Hepatocyte (in vitro differentiated cells): ENCODE measurements at regions not wholly inside any gene's neighbourhood (a gene's known extent, or its start where the extent isn't known, plus 50 kb on each side); places are given as distances from the start of the nearest gene placed in this dataset.

Experiments
- DNase-seq: peaks from one replicate; pipeline ENCODE4 v3.0.0-alpha.2; 2016; ENCODE audit warnings: low spot score
- H2AFZ ChIP-seq: fragments of 200-600 bp; sonication (generic); 2 replicates; pipeline ENCODE4 v1.6.0; 2016; ENCODE audit warnings: antibody characterized with exemption, mild to moderate bottlenecking
- H3K27ac ChIP-seq: fragments of 200-600 bp; sonication (generic); 2 replicates; pipeline ENCODE4 v1.5.1; 2016; ENCODE audit warnings: mild to moderate bottlenecking
- H3K27me3 ChIP-seq: fragments of 200-600 bp; sonication (generic); 2 replicates; pipeline ENCODE4 v1.6.1; 2016
- H3K36me3 ChIP-seq: fragments of 200-600 bp; sonication (generic); replicated peaks from 2 replicates; pipeline ENCODE4 v1.5.1; 2016; ENCODE audit warnings: low read depth; ENCODE audit not compliant: insufficient read depth
- H3K4me1 ChIP-seq: fragments of 200-600 bp; sonication (generic); 2 replicates; pipeline ENCODE4 v1.5.1; 2016; ENCODE audit warnings: mild to moderate bottlenecking, moderate library complexity; ENCODE audit not compliant: insufficient read depth
- H3K4me2 ChIP-seq: fragments of 200-600 bp; sonication (generic); 2 replicates; pipeline ENCODE4 v1.6.0; 2016
- H3K4me3 ChIP-seq: fragments of 200-600 bp; sonication (generic); 2 replicates; pipeline ENCODE4 v1.5.1; 2016; ENCODE audit warnings: mild to moderate bottlenecking
- H3K79me2 ChIP-seq: fragments of 200-600 bp; sonication (generic); 2 replicates; pipeline ENCODE4 v1.6.0; 2017; ENCODE audit warnings: mild to moderate bottlenecking
- H3K9me2 ChIP-seq: fragments of 200-600 bp; sonication (generic); replicated peaks from 2 replicates; pipeline ENCODE4 v1.6.0; 2017; ENCODE audit warnings: mild to moderate bottlenecking; ENCODE audit not compliant: insufficient read depth
- H3K9me3 ChIP-seq: fragments of 200-600 bp; sonication (generic); 2 replicates; pipeline ENCODE4 v1.5.1; 2016; ENCODE audit warnings: low read depth, mild to moderate bottlenecking
- H4K20me1 ChIP-seq: fragments of 200-600 bp; sonication (generic); 2 replicates; pipeline ENCODE4 v1.6.0; 2016; ENCODE audit warnings: mild to moderate bottlenecking; ENCODE audit not compliant: insufficient read depth, poor library complexity, severe bottlenecking
- CTCF ChIP-seq: fragments of 200-600 bp; sonication (generic); IDR thresholded peaks from 2 replicates; pipeline ENCODE4 v1.5.1; 2016; ENCODE audit warnings: antibody characterized with exemption, mild to moderate bottlenecking; ENCODE audit not compliant: poor library complexity
- EZH2 ChIP-seq: fragments of 200-600 bp; sonication (generic); IDR thresholded peaks from 2 replicates; pipeline ENCODE4 v1.6.1; 2016; ENCODE audit warnings: antibody characterized with exemption, mild to moderate bottlenecking, borderline replicate concordance
- EZH2phosphoT487 ChIP-seq: fragments of 200-600 bp; sonication (generic); IDR thresholded peaks from one replicate; pipeline ENCODE4 v1.6.1; 2018; ENCODE audit warnings: antibody characterized with exemption, mild to moderate bottlenecking, low read depth, moderate library complexity; ENCODE audit not compliant: unreplicated experiment, severe bottlenecking
- WGBS: methylation state at CpG from one replicate; pipeline ENCODE4 v1.1.6; 2016; ENCODE audit warnings: low lambda C conversion rate; ENCODE audit errors: missing lambda C conversion rate; 5-methylcytosine and 5-hydroxymethylcytosine counted together

- Histone ChIP-seq H3K79me2 (no peaks in the 10 kb centered on the region), H3K4me3 (no peak overlapping the region), H3K9me2 (no peaks in the 10 kb centered on the region), H4K20me1 (no peaks in the 10 kb centered on the region), H2AFZ (no peak overlapping the region), H3K4me2 (no peak overlapping the region), H3K9me3 (no peaks in the 10 kb centered on the region), H3K36me3 (no peaks in the 10 kb centered on the region), H3K4me1 (peaks cover 19% of the 10 kb centered on the region), H3K27ac (no peak overlapping the region), H3K27me3 (no peaks in the 10 kb centered on the region)
- WGBS, result 95% methylated on average over 2 of the region's 2 CpGs
- no peak for TF ChIP-seq EZH2phosphoT487
- TF ChIP-seq EZH2, result no peak
- TF ChIP-seq CTCF, result no peak
- no peak for DNase-seq
Observed at GRCh38 chr9:82333671-82334070, 345.1 kb downstream of the SPATA31D1 start.

GRCh38 chr9:82334286-82334685, 345.7 kb downstream of the SPATA31D1 start:
- no peak for TF ChIP-seq CTCF
- no peak for TF ChIP-seq EZH2phosphoT487
- TF ChIP-seq EZH2, result no peak
- peaks cover 19% of the 10 kb centered on the region for H3K4me1 ChIP-seq
- no peak for DNase-seq
- H3K9me2 ChIP-seq, result no peaks in the 10 kb centered on the region
- no peaks in the 10 kb centered on the region for H3K79me2 ChIP-seq
- H3K4me3 ChIP-seq, result no peak overlapping the region
- H2AFZ ChIP-seq, result no peak overlapping the region
- H3K9me3 ChIP-seq, result no peaks in the 10 kb centered on the region
- no peaks in the 10 kb centered on the region for H3K27me3 ChIP-seq
- no peaks in the 10 kb centered on the region for H3K36me3 ChIP-seq
- H3K27ac ChIP-seq, result no peak overlapping the region
- H3K4me2 ChIP-seq, result no peak overlapping the region
- H4K20me1 ChIP-seq, result no peaks in the 10 kb centered on the region

- Histone ChIP-seq H3K79me2 (no peaks in the 10 kb centered on the region), H3K4me3 (no peak overlapping the region), H3K36me3 (no peaks in the 10 kb centered on the region), H3K27ac (no peak overlapping the region), H2AFZ (no peak overlapping the region), H3K9me3 (no peaks in the 10 kb centered on the region), H4K20me1 (no peaks in the 10 kb centered on the region), H3K27me3 (no peaks in the 10 kb centered on the region), H3K9me2 (no peaks in the 10 kb centered on the region), H3K4me1 (peaks cover 9% of the 10 kb centered on the region), H3K4me2 (no peak overlapping the region)
- DNase-seq, result no peak
- TF ChIP-seq CTCF, result no peak
- no peak for TF ChIP-seq EZH2phosphoT487
- no peak for TF ChIP-seq EZH2
Observed at GRCh38 chr9:82337351-82337750, 348.8 kb downstream of the SPATA31D1 start.

- Histone ChIP-seq H3K4me2 (no peak overlapping the region), H3K4me3 (no peak overlapping the region), H3K27me3 (no peaks in the 10 kb centered on the region), H3K79me2 (no peaks in the 10 kb centered on the region), H3K9me2 (no peaks in the 10 kb centered on the region), H3K27ac (no peak overlapping the region), H4K20me1 (no peaks in the 10 kb centered on the region), H3K36me3 (no peaks in the 10 kb centered on the region), H3K4me1 (no peaks in the 10 kb centered on the region), H2AFZ (peak overlapping the region; percentile 41), H3K9me3 (no peaks in the 10 kb centered on the region)
- WGBS, result 26% methylated on average over 2 of the region's 2 CpGs
- no peak for DNase-seq
- TF ChIP-seq EZH2phosphoT487, result no peak
- no peak for TF ChIP-seq CTCF
- TF ChIP-seq EZH2, result no peak
Observed at GRCh38 chr9:82342046-82342445, 353.5 kb downstream of the SPATA31D1 start.
